ENCODE measurements at regions not wholly inside any gene's neighbourhood (a gene's known extent, or its start where the extent isn't known, plus 50 kb on each side); places are given as distances from the start of the nearest gene placed in this dataset.

- Mint-ChIP-seq H3K4me3 (no peak overlapping the region), H3K36me3 (no peaks in the 10 kb centered on the region), H3K27me3 (no peaks in the 10 kb centered on the region), H3K27ac (no peak overlapping the region), H3K9me3 (peaks cover 12% of the 10 kb centered on the region), H3K4me1 (ENCODE audit: unreplicated experiment) (peaks cover 19% of the 10 kb centered on the region)
- TF ChIP-seq, protein P1, sequence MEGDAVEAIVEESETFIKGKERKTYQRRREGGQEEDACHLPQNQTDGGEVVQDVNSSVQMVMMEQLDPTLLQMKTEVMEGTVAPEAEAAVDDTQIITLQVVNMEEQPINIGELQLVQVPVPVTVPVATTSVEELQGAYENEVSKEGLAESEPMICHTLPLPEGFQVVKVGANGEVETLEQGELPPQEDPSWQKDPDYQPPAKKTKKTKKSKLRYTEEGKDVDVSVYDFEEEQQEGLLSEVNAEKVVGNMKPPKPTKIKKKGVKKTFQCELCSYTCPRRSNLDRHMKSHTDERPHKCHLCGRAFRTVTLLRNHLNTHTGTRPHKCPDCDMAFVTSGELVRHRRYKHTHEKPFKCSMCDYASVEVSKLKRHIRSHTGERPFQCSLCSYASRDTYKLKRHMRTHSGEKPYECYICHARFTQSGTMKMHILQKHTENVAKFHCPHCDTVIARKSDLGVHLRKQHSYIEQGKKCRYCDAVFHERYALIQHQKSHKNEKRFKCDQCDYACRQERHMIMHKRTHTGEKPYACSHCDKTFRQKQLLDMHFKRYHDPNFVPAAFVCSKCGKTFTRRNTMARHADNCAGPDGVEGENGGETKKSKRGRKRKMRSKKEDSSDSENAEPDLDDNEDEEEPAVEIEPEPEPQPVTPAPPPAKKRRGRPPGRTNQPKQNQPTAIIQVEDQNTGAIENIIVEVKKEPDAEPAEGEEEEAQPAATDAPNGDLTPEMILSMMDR (conservative IDR thresholded peaks at IDR 0.05) = no peak
- no peak for DNase-seq (ENCODE audit: extremely low spot score, unreplicated experiment)
Observed at GRCh38 chr2:8365331-8365910, 316.4 kb upstream of the ID2 start.

DNA sequence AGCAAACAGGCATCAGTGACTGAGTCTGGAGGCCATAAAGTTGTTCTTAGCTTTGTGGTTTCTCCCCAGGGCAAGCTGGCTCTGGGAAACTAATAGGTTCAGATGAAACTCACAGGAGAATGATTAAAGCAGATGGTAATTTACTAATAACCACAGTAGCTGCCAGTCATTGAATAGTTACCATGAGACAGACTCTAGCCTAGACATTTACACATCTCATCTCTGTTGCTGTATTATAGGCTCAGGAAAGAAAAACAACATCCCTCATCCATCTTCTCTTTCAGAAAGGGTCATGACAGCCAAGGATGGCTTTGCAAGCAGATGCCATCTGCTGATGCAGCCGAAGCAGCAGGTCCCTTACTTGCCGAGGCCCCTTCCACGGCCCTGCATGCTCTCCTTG, 314.0 kb upstream of the ID2 start:
- peaks cover 11% of the 10 kb centered on the region for H3K4me1 Mint-ChIP-seq (ENCODE audit: unreplicated experiment)
- TF ChIP-seq, protein P1 (conservative IDR thresholded peaks at IDR 0.05) = no peak
- no peak overlapping the region for H3K4me3 Mint-ChIP-seq
- no peaks in the 10 kb centered on the region for H3K36me3 Mint-ChIP-seq
- DNase-seq (ENCODE audit: extremely low spot score, unreplicated experiment) = no peak
- H3K27me3 Mint-ChIP-seq = no peaks in the 10 kb centered on the region
- no peak overlapping the region for H3K27ac Mint-ChIP-seq
- peaks cover 11% of the 10 kb centered on the region for H3K9me3 Mint-ChIP-seq

GRCh38 chr2:8368463-8368862, 313.4 kb upstream of the ID2 start:
- H3K27ac Mint-ChIP-seq = no peak overlapping the region
- H3K4me1 Mint-ChIP-seq (ENCODE audit: unreplicated experiment) = peaks cover 5% of the 10 kb centered on the region
- H3K36me3 Mint-ChIP-seq = no peaks in the 10 kb centered on the region
- H3K4me3 Mint-ChIP-seq = no peak overlapping the region
- H3K9me3 Mint-ChIP-seq = peaks cover 11% of the 10 kb centered on the region
- no peaks in the 10 kb centered on the region for H3K27me3 Mint-ChIP-seq
- no peak for DNase-seq (ENCODE audit: extremely low spot score, unreplicated experiment)
- TF ChIP-seq, protein P1 (conservative IDR thresholded peaks at IDR 0.05) = no peak

- DNase-seq (ENCODE audit: extremely low spot score, unreplicated experiment) = no peak
- H3K4me3 Mint-ChIP-seq = no peak overlapping the region
- peaks cover 11% of the 10 kb centered on the region for H3K9me3 Mint-ChIP-seq
- TF ChIP-seq, protein P1 (conservative IDR thresholded peaks at IDR 0.05) = no peak
- no peak overlapping the region for H3K27ac Mint-ChIP-seq
- H3K27me3 Mint-ChIP-seq = no peaks in the 10 kb centered on the region
- no peaks in the 10 kb centered on the region for H3K36me3 Mint-ChIP-seq
- H3K4me1 Mint-ChIP-seq (ENCODE audit: unreplicated experiment) = no peaks in the 10 kb centered on the region
Observed at GRCh38 chr2:8369522-8369921, 312.3 kb upstream of the ID2 start.

DNA sequence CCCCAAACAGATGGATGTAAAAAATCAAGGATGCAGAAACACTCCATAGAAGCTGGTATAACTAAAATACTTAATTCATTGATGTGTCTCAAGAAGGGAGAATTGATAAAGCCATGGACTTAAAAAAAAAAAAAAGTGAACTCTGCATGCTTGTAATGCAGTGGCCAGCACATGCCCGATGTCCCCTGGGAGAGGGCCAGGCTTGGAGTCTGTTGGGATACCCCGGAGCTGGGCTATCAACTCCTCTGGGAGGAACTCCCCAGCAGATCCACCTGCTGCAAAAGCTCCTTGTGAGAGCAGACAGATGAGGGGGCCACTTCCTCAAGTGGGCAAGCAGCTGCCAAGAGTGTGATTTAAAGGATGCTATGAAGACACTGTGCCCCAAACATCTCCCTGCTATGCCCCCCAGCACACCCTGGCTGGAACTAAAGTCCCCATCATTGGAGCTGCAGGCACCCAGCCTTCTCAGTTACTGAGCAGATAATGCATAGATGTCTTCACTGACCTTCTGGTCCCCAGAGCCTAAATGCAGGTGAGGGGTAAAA, 311.5 kb upstream of the ID2 start:
- no peaks in the 10 kb centered on the region for H3K4me1 Mint-ChIP-seq (ENCODE audit: unreplicated experiment)
- DNase-seq (ENCODE audit: extremely low spot score, unreplicated experiment) = no peak
- no peaks in the 10 kb centered on the region for H3K36me3 Mint-ChIP-seq
- no peak overlapping the region for H3K27ac Mint-ChIP-seq
- TF ChIP-seq, protein P1 (conservative IDR thresholded peaks at IDR 0.05) = no peak
- H3K9me3 Mint-ChIP-seq = peaks cover 11% of the 10 kb centered on the region
- H3K27me3 Mint-ChIP-seq = no peaks in the 10 kb centered on the region
- H3K4me3 Mint-ChIP-seq = no peak overlapping the region

Measured in type B pancreatic cell (in vitro differentiated cells).